ENCODE measurements at regions not wholly inside any gene's neighbourhood (a gene's known extent, or its start where the extent isn't known, plus 50 kb on each side); places are given as distances from the start of the nearest gene placed in this dataset.
"Not testable (repeated sequence)": the region's sequence is repeated elsewhere in the genome, so short reads cannot be mapped to it uniquely, and the experiment has no call there.

DNA sequence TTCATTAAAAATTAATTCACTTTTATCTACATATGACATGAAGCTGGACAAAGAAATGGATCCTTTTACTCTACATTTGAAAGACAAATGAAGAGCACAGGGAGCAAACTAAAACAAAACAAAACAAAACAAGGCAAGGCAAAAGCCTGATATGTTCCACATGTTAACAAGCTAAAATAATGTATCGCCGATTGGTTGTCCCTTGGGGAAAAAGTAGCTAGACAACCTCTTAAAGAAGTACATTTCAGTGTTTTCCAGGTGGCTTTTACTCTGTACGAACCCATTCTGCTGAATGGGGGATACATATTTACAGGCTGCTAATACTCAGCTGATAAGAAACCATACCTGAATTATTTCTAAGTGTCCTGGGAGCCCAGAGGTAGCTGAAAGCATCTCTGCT, 493.0 kb upstream of the TBL1XR1 start:
- no peak for DNase-seq

DNA sequence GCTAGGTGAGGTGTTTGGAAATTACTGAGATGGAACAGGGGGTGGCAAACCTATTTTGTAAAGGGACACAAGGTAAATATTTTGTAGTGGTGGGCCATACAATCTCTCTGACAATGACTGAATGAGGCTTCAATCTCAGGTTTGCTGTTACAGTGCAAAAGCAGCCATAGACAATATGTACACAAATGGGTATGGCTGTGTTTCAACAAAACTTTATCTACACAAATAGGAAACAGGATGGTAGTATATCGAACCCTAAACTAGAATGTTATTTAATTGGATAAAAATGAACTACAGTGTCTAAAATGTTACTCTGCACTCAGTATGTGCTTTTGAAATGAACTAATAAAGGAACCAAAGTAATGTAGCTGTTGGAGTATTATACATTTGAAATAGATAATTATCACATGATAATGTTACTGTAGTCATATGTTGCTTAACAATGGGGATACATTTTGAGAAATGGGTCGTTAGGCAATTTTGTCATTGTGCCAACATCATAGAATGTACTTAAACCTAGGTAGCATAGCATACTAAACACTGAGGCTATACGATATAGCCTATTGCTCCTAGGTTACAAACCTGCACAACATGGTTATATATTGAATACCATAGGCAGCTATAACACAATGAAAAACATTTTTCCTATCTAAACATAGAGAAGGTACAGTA, 495.2 kb upstream of the TBL1XR1 start:
- no peak for DNase-seq

DNA sequence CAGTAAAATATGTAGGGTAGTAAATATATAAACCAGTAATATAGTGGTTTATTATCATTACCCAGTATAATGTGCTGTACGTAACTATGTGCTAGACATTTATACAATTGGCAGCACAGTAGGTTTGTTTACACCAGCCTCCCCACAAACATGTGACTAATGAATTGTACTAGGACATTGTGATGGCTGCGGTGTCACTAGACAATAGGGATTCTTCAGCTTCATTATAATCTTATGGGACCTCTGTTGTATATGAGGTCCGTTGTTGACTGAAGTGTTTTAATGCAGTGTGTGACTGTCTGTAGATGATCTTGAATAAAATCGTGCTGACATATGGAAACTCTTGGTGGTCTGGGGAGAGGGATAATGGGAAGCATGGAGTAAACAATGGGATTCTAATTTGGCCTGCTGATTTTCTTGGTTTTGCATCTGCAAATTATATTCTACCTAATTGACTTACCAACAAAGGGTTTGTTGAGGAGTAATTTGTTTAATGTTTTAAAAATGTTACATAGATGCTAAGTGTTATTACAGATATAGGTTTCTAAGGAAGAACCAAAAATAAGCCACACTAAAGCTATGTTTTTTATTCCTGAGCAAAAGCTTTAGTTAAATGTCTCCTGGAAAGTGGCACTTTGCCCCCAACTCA, 496.5 kb upstream of the TBL1XR1 start:
- DNase-seq = no peak

DNA sequence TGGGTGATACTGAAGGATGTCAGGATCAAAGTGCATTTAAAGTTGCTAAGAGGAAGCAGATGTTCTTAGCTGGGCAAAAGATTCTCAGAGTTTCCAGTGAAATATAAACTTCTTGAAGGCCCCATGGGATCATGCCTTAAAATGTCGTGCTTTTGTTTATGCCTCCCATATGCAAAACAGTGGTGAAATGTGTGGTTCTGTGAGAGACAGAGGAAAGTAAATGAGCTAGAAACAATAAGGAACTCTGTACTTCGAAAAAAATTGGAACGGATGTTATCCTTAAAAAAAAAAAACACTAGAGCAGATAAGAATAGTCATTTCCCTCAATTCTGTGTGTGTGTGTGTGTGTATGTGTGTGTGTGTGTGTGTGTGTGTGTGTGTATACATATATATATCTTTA, 497.0 kb upstream of the TBL1XR1 start:
- DNase-seq = no peak

DNA sequence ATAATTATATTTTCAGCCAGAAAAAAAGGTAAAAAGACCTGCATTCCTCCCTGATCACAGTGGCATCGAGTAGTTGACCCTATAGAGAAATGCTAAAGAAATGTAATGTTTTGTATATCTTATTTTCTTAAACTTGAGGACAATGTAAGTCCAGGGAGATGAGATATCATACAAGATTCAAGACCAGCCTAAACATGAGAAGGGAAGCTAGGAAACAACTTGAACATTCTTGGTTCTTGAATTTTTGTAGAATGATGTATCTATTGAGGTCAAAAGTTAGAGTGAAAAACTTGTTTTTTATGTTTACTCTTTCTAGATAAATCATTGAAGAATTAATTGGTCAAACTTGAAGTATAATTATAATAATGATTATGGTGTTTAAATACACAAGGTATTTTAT, 497.7 kb upstream of the TBL1XR1 start:
- DNase-seq = no peak

DNA sequence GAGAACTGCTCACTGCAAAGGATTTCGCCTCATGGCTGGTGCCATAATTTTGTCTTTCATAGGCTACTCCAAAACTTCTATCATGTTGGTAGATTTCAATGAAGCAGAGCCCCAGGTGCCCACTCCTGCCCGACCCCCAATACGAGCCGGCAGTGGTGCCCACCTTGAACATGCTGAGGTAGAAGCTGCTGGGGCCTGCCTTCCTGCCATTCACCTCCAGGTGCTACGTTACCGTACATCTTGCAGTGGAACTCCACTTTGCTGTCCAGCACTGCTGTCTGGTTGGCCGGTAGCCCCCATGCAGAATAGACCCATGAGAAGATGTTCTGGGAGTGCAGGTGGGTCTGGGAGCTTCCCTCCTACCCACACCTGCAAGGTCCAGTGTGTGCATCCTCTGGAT, 502.8 kb upstream of the TBL1XR1 start:
- DNase-seq = no peak

DNA sequence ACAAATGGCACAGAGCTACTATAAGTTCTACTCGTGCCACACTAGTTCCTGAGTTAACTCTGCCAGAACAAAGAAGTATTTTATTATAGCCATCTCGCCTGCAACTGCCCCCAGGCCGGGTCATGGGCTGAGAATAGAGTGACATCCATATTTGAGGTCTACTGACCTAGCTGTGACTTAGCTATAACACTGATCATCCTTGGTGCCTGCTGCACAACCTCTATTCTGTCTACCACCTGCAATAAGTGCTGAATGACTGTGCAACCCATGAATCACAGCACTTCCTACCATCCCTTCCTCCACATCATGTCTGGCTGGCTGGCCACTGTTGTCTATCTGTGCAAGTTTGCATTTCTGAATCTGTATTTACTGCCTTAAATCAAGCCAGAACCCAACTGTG, 506.5 kb upstream of the TBL1XR1 start:
- no peak for DNase-seq

DNA sequence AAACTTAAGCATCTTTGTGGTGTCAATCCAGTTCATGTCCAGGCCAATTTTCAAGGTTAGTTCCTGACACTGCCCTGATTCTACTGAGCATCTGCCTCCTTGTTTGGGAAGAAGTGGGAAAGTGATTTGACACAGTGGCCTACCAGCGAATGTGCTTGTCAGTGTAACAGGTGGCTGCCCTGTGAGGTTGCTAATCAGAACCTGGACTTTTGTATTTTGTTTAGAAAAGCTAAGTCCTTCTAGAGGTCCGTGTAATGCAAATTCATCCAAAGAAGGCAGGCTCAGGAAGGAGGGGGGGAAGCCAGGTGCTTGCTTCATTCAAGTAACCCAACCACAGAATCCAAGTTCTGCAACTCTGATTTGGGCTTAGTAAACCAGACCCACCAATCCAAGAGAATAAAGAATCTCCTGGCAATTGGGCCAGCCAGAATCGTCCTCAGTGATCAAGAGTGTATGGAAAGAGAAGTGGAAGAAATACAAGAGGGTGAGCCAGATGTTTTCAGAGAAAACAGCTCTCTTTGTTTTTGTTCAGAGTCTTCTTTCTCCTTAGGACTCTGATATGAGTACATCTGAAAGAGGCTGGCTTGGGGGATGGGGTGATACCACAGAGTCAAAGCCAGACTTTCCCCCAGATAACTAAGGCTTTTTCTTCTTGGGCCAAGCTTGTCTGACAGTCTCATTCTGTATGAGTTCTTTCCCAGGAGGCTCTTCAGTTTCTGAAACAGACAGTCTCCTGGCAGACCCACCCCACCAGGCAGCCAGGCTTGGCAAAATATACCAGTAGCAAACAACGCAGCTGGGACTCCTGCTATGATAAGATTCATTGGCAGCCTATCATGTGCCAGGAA, 508.9 kb upstream of the TBL1XR1 start:
- DNase-seq = no peak

DNA sequence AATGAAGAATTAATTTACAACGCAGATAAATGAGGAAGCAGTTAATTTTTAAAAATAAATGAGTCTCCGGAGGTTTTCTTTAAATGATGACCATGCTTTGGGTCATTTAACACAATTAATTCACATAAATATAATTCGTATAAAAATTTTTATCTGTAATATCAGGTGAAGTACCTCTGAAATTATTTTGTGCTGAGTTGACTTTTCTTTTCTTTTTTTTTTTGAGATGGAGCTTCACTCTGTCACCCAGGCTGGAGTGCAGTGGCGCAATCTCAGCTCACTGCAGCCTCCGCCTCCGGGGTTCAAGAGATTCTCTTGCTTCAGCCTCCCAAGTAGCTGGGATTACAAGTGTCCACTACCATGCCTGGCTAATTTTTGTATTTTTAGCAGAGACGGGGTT, 512.2 kb upstream of the TBL1XR1 start:
- not testable (repeated sequence) for DNase-seq

DNA sequence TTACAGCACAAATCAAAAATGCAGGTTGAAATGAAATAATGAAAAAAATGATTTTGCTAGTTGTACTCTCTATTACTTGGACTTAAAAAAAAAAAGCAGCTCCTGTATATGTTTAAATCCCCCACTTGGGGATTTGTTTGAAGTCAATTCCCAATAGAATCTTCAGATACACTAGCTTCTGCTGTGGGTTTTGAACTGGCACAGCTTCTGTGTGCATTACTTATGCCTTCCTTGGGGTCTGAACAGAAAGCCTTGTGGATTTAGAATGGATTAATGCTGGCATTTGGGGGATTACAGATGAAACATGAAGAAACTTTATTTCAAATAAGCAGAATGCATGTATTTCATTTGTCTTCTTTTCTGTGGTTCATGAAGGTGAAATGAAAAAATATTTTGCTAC, 513.2 kb upstream of the TBL1XR1 start:
- no peak for DNase-seq

DNA sequence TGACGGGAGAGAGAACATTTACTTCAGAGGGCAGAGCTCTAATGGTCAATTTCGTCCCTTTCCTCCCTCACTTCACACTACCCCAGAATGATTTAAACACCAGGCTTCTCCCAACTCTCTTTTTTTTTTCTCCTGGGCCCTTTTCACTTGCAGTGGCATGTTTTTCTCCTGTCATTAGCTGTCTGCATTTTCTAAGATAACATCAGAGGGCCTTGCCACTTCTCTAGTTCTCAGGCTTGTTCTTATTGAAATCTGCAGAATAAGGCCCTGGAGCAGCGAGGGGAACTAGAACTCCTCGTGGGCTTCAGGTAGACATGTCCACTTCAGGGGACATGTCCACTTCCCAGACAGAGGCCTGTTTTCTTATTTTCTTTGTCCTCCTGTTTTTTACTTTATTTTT, 514.4 kb upstream of the TBL1XR1 start:
- no peak for DNase-seq

DNA sequence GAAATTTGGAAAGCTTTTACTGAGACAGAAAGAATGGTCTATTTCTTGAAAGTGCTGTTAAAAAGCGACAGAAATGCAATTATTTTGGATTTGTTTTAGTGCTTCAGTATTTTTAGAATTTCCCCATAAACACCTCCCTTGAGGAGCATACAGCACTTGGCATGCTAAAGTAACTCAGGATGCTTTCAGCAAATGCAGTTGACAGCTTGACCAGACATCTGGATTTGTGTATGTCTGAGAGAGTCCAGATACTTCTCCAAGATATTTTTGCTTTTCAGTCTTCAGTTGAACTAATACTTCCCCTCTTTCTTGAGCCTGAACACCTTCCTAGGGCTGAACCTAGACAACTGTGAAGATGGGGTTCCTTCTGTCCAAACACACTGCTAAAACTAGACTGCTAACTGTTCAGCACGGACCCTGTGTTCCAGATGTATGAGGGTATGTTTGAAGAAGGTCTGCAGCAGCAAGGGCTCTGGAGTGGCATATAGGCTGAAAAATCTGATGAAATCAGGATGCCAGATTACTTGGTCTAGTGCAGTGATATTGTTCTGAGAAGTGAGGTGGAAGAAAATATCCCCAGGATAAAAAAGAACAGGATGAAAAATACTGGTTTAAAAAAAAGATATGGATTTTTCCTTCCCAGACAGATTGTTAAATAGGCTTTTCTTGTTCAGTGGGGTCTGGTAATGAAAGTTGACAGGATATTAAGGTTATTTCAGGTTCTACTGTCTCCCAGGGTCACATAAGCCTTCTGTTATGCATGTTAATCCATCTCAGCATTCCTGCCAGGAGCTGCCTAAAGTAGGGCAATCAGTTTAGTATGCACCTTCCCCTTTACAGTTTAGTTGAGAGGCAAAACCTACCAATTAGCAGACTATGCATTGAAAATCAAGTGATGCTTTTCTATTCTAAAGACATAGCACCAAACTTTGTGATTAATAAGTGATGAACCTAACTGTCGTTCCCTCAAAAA, 516.9 kb upstream of the TBL1XR1 start:
- DNase-seq = no peak

DNA sequence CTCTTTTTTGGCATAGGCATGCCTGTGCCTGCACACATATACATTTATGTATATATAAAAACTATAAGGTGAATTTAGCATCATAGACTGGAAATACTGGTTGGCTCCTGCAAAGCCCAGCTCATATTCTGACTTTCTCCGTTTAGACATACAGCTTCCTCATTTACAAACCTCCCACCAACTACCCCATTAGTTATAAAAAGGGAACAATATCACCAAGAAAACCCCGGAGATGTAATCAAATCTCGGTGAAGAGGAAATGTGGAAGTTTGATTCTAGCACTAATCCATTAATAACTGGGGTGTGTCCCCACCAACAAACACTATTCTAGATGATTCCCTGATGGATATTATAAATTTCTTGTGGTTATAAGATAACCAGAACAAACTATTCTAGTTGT, 517.7 kb upstream of the TBL1XR1 start:
- no peak for DNase-seq

DNA sequence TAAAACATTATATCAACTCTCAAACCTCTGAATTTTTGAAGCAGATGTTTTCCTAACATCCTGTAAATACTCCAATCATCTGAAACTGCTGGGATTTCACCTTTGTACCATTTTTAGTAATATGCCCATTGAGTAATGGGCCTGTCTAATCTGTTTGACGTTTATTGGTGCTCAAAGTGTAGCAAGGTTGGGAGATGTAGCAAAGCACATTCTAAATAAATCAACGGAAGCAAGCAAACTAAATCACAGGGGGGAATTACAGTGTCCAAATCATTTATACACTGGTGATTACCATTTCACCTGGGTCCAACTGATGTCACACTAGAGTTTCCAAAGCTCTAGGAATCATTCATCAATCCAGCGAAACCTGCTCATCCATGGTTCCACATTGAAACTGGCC, 518.7 kb upstream of the TBL1XR1 start:
- no peak for DNase-seq

DNA sequence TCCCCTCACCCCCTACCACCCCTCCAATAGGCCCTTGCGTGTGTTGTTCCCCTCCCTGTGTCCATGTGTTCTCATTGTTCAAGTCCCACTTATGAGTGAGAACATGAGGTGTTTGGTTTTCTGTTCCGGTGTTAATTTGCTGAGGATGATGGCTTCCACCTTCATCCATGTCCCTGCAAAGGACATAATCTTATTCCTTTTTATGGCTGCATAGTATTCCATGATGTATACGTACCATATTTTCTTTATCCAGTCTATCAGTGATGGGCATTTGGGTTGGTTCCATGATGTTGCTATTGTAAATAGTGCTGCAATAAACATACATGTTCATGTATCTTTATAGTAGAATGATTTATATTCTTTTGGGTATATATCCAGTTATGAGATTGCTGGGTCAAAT, 523.6 kb upstream of the TBL1XR1 start:
- not testable (repeated sequence) for DNase-seq

DNA sequence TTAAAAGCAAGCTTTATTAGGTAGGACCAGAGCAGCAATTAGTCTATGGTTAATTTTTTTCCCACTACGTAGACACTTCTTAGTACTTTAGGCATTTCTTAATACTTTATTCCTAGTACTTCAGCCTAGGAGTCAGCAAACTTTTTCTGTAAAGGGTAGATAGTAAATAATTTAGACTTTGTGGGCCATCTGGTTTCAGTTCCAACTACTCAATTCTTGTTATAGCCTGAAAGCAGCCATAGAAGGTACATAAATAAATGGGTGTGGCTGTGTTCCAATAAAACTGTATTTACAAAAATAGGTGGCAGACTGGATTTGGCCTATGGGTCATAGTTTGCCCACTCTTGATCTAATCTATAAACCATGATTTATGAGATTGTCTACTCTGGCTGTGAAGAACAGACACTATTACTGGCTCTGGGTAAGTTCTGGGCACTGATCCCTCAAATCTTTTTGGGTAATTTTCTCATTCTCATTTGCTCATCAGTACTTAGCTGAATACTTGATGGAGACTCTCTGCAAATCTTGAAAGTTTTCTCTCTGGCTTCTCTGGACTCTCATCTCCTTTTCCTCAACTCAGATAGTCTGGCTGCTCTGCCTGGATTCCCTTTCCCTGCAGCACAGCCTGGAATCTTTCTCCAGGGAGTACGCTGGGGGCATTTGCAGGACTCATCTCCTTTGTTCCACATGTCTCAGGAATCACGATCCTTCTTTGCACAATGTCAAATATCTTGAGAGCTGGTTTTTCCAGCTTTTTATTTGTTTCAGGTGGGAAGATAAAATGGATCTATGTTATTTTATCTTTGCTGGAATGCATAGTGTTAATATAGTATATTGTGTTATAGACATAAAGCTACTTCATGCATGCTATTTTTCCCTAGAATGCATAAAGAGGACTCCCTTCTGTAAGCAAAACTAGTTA, 524.8 kb upstream of the TBL1XR1 start:
- DNase-seq = no peak

DNA sequence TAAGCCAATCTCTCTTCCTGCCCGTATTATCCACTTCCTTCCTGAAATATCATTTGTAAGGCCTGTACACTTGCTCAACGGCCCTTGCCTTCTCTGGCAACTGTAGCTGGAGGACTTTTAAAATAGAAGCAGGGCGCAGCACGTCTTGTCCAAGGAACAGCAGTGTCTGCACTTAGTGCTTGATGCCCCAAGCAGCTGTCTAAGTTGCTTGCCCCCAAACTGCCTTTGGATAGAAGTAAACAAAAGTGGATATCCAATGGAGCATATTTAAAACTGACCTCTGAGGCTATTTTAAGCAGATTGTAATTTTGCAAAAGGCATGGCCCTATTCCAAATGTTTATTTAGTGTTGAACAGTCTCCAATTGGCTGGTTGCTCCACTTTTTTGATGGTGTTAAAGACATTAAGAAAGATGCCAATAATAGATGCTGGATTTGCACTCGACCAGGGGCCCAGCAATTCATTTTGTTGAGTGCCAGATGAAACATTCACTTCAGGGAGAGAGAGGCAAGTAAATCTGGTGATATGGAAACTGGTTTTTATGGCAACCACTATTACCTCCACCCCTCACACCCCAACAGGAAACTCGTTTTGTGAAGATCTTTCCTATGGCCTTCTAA, 526.8 kb upstream of the TBL1XR1 start:
- no peak for DNase-seq

DNA sequence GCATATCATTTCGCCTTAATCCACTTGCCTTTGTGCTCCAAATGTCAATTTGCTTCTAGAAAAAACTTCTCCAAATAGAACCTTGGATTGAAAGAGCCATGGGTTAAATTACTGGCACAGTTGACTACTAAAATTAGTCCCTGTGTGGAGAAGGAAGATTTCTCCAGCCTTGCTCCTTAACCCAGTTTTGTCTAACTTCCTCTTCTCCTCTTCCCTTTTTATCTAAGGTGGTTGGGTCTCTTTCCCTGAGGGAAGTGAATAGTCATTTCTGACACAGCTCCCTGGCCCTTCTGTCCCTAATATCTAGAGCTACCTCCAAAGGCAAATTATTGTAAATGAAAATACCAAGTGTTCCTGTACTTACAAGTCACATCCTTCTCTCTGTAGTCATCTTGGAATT, 527.9 kb upstream of the TBL1XR1 start:
- DNase-seq = no peak

DNA sequence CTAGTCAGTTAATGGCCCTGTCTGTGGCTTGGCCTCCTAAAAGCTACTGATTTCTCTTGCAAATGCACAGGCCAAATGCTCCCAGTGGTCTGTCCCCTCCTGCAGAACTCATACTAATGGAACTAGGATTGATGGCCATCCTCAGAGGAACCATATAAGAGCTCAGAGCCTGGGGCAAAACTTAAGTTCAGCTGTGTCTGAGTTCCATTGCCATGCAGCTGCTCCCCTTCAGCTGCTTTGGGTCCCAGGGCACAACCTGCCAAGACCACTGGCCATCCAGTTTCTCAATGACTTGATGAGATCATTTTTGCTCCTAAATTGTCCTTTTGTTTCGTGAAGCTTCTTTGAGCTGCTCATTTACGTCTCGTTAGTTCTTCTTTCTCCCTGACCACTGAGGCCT, 529.5 kb upstream of the TBL1XR1 start:
- no peak for DNase-seq

DNA sequence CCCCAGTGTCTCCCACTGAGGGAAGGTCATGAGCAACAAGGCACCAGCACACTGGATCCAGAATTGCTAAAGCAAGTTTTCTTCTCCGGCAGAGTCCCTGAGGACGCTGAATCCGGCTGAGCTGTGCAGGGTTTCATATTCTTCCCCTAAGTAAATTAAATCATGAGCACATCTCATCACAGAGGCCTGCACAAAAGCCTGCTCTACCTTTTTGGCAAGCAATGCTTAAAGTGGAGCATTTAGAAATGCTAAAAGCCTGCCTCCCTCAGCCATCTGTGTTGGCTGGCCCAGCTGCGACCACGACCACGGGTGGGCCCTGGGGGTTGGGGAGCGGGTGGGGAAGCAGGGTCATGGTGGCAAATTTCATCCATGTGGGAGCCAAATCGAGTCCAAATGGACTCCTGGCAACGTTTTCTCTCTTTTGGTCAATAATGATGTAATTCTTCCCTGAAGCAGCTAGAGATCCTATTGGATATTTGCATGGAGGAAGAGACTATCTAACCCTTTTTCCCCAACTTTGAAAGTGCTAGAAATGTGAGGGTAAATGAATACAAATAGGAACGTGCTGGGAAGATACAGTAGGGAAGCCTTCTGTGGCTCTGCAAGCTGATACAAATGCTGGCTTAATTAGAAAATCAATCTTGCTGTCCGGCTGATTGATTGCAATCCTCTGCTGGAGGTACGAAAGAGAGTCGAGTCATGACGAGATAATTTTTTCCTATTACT, 532.8 kb upstream of the TBL1XR1 start:
- DNase-seq = no peak

DNA sequence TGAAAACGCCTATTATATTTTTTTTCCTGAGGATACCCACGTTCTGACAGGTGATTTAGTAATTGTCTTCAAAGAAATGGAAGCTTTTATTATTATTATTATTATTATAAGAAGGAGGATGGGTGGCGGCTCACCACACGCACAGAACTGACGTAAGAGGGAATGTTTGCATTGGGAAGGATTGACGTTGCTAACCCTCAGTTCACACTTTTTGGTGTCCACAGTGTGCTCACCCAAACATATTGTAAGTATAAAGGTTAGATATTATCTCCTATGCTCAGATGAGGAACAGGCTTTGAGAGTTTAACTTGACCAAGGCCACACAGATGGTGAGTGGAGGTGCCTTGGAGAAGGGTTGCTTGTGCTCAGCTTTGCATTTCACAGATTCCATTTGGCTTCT, 533.5 kb upstream of the TBL1XR1 start:
- no peak for DNase-seq
